HG03571 (cell line): ENCODE measurements at regions not wholly inside any gene's neighbourhood (a gene's known extent, or its start where the extent isn't known, plus 50 kb on each side); places are given as distances from the start of the nearest gene placed in this dataset.

Experiments used
- ATAC-seq: cut with Tn5 transposase; IDR thresholded peaks from one replicate; pipeline ENCODE4 v1.9.1; 2021; ENCODE audit not compliant: unreplicated experiment

GRCh38 chr4:138535316-138535715 lies 293.2 kb upstream of the SLC7A11 start:
- no peak for ATAC-seq

GRCh38 chr4:138522366-138522765 lies 280.2 kb upstream of the SLC7A11 start:
- no peak for ATAC-seq

- ATAC-seq, result no peak
Measured at GRCh38 chr4:138521809-138522208, 279.7 kb upstream of the SLC7A11 start.

GRCh38 chr4:138519436-138519835 lies 277.3 kb upstream of the SLC7A11 start:
- ATAC-seq, result no peak

- ATAC-seq, result no peak
Measured at GRCh38 chr4:138513535-138513934, 271.4 kb upstream of the SLC7A11 start.

- no peak for ATAC-seq
Measured at GRCh38 chr4:138512756-138513155, 270.6 kb upstream of the SLC7A11 start.

- no peak for ATAC-seq
Measured at GRCh38 chr4:138510053-138510452, 267.9 kb upstream of the SLC7A11 start.

- ATAC-seq, result no peak
Measured at GRCh38 chr4:138509346-138509745, 267.2 kb upstream of the SLC7A11 start.

GRCh38 chr4:138507522-138507921 lies 265.4 kb upstream of the SLC7A11 start:
- ATAC-seq, result no peak

GRCh38 chr4:138501614-138502013 lies 259.5 kb upstream of the SLC7A11 start:
- ATAC-seq, result no peak

- ATAC-seq, result no peak
Measured at GRCh38 chr4:138500869-138501268, 258.7 kb upstream of the SLC7A11 start.

- no peak for ATAC-seq
Measured at GRCh38 chr4:138499627-138500026, 257.5 kb upstream of the SLC7A11 start.

GRCh38 chr4:138494931-138495330 lies 252.8 kb upstream of the SLC7A11 start:
- no peak for ATAC-seq

- no peak for ATAC-seq
Measured at GRCh38 chr4:138494116-138494515, 252.0 kb upstream of the SLC7A11 start.

GRCh38 chr4:138492176-138492575 lies 250.0 kb upstream of the SLC7A11 start:
- no peak for ATAC-seq

- no peak for ATAC-seq
Measured at GRCh38 chr4:138488533-138488932, 246.4 kb upstream of the SLC7A11 start.

GRCh38 chr4:138487670-138488069 lies 245.5 kb upstream of the SLC7A11 start:
- no peak for ATAC-seq

- ATAC-seq, result no peak
Measured at GRCh38 chr4:138487230-138487629, 245.1 kb upstream of the SLC7A11 start.

GRCh38 chr4:138485498-138485897 lies 243.3 kb upstream of the SLC7A11 start:
- no peak for ATAC-seq

- no peak for ATAC-seq
Measured at GRCh38 chr4:138475116-138475515, 233.0 kb upstream of the SLC7A11 start.

- ATAC-seq, result no peak
Measured at GRCh38 chr4:138473339-138473738, 231.2 kb upstream of the SLC7A11 start.

GRCh38 chr4:138460477-138461414 lies 218.6 kb upstream of the SLC7A11 start:
- ATAC-seq, result no peak

GRCh38 chr4:138458751-138459150 lies 216.6 kb upstream of the SLC7A11 start:
- ATAC-seq, result no peak
